Fibroblast of skin of back (primary cell): ENCODE measurements at regions not wholly inside any gene's neighbourhood (a gene's known extent, or its start where the extent isn't known, plus 50 kb on each side); places are given as distances from the start of the nearest gene placed in this dataset.
"Not testable (repeated sequence)": the region's sequence is repeated elsewhere in the genome, so short reads cannot be mapped to it uniquely, and the experiment has no call there.

ENCODE experiments used
- DNase-seq: peaks from one replicate; pipeline ENCODE4 v3.0.0-alpha.2; 2013

GRCh38 chr12:31906557-31907301, 52.5 kb upstream of the RESF1 start:
- DNase-seq: no peak

GRCh38 chr12:31903025-31903424, 56.2 kb upstream of the RESF1 start:
- no peak for DNase-seq

DNA sequence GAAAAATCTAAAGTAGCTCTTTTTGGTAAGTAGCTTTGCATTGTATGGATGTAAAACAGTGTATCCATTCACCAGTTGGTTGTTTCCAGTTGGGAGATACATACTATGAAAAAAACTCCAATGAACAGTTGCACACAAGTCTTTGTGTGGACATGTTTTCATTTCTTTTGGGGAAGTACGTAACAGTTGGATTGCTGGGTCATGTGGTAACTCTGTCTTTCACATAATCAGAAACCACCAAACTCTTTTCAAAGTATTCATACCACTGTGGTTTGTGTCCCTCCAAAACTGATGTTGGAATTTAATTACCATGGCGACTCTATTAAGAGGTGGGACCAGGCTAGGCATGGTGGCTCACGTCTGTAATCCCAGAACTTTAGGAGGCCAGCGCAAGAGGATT, 58.9 kb upstream of the RESF1 start:
- DNase-seq: no peak

DNA sequence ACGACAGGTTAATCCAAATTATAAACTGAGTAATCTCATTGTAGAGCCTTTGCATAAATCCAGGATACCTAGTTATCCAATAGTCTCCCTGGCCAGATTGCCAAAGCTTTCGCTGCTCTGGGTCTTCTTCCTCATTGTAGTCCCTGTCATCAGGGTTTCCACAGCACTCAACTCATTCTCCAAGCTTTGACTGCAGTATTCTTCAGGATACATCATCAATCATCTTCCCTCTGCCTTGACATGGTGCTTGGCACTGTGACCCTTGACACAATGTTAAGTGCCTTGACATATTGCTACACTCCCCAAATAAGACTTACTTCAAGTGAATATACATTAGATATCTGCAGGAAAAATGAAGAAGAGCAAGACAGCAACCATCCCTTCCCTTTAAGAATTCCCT, 60.1 kb upstream of the RESF1 start:
- DNase-seq: no peak

GRCh38 chr12:31897781-31898503, 61.3 kb upstream of the RESF1 start:
- DNase-seq: peak; percentile 2

GRCh38 chr12:31897092-31897491, 62.1 kb upstream of the RESF1 start:
- not testable (repeated sequence) for DNase-seq

- no peak for DNase-seq
Measured at GRCh38 chr12:31896514-31897039, 62.6 kb upstream of the RESF1 start.

DNA sequence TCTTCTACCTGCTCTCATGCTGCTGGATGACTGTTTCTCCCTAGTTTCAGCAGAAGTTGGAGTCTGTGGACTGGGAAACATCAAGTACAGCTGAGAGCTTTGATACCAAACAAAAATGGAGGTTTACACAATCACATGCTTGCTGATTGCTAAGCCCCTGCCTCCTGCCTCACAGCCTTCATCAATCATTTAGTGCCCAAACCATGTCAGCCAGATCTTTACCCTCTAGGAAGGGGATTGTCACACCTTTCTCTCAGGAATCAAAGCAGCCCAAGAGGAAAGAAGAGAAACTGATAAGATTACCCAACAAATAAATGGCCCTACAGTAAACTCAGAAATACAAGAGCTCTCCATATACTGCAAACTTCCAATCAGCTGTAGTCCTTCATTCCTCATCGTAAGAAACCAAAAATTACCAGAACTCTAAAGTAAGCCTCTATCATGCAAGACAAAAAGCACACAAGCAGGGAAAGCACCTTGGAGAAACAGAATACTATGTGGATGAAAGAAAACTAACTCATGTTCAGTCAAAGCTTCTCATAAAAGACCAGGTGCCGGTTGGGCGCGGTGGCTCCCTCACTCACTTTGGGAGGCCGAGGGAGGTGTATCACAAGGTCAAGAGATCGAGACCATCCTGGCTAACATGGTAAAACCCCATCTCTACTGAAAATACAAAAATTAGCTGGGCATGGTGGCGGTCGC, 63.6 kb upstream of the RESF1 start:
- no peak for DNase-seq

GRCh38 chr12:31890295-31891285, 68.6 kb upstream of the RESF1 start:
- DNase-seq: no peak

DNA sequence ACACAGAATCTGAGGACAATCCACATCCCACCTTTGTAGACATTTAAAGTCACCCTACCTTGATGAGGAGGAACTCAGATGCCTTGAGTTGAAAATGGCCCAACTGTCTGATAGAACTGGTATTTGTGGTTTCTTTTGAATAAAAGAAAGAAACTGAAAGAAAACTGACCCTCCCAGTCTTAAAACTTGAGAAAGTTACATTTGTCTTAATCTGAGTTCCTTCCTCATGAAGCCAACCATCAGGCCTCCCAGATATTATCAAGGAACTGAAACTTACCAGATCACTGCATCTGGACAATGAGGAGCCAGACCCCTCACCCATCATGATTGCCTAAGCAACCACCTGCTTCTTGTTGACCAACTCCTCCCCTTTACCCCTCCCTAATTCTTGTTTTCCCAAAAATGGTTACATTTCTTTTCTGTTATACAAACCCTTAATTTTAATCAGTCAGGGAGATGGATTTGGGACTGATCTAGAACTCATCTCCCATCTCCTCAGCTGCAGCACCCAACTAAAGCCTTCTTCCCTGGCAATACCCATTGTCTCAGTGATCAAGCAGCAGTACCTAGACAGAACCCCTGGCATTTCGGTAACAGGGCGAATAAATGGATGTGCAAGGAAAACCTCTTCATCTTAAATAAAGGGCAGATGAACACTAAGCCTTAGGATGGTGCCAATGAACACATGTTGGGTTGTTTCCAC, 72.0 kb upstream of the RESF1 start:
- DNase-seq: no peak

- DNase-seq: not testable (repeated sequence)
Measured at GRCh38 chr12:31882682-31883081, 76.5 kb upstream of the RESF1 start.

DNA sequence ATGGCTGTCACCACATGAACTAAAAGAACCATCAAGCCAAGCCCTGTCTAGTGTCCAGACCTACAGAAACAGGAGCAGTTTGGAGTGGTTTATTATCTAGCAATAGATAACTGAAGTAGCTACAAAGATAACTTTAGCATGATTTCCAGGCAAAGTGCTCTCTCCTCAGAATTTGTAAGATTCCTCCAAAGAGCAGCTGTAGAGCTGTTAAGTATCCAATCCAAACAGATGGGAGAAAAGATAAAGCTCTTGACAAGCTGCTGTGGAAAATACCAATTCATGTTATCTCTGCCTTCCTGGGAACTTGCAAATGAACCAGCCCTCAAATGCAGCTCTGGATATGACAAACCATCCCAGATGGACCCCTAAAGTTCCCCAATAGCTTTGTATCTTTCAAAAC, 78.9 kb upstream of the RESF1 start:
- no peak for DNase-seq

DNA sequence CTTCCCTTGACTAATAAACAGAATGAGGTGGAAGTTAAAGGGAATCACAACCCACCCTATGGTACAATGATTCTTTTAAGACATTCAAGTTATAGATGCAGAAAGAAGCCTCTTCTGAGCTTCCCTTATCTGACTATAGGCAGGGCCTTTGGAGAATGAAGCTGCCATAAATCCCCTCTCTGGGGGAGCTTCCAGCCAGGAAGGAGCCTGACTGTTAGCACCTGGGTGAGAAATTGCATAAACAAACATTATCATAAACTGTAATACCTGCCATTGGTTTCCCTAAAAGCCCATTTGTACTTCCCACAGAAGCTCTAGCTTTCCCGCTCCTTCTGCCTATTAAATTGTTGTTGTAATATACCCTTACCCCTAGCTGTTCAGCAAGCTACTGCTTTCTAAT, 81.3 kb upstream of the RESF1 start:
- no peak for DNase-seq

DNA sequence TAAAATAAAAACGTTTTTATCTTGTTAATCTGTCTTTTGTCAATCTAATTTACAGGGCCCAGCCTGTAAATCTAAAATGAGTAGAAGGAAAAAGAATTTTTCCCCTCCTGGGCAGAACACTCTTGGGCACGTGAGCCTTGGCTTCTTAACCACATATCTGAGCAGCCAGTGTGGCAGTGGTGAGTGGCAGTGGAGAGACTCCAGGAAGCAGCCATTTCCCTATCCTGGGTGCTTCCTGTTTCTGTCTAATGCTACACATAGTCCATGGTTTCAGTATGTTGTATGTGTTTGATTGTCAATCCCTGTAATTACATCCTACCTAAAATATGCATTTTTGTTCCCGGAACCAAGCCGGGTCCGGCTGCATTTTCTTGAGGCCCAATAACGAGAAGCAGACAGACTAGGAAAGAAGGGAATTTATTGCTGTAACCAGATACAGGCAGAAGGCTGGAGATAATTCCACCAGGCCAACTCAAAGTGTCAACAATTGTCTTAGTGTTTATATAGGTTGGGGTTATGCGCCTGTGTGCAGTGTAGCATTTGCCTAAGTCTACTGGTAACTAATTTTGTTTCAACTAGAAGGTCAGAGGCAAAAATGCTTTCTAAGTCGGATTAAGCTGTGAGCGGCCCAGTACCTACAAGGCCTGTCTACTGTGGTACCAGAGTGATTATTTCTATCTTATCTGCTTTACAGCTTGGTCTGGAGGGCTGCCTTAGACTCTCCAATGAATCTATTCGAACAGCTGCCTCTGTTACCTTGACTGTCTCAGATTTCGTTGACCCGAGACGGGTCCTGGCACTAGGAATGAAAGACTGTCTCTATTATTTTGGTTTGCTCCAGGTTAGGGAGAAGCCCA, 82.4 kb upstream of the RESF1 start:
- no peak for DNase-seq

DNA sequence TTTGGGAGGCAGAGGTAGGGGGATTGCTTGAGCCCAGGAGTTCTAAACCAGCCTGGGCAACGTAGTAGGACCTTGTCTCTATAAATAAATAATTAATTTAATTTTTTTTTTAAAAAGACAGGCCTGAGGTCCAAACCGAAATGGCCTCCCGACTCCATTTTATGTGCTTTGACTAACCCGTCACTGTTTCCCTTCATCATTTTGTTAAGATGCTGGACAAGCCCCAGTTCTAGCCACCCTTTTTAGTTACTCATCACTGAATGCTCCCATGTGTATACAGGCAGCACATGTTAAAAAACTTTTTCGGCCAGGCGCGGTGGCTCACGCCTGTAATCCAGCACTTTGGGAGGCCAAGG, 83.6 kb upstream of the RESF1 start:
- no peak for DNase-seq

DNA sequence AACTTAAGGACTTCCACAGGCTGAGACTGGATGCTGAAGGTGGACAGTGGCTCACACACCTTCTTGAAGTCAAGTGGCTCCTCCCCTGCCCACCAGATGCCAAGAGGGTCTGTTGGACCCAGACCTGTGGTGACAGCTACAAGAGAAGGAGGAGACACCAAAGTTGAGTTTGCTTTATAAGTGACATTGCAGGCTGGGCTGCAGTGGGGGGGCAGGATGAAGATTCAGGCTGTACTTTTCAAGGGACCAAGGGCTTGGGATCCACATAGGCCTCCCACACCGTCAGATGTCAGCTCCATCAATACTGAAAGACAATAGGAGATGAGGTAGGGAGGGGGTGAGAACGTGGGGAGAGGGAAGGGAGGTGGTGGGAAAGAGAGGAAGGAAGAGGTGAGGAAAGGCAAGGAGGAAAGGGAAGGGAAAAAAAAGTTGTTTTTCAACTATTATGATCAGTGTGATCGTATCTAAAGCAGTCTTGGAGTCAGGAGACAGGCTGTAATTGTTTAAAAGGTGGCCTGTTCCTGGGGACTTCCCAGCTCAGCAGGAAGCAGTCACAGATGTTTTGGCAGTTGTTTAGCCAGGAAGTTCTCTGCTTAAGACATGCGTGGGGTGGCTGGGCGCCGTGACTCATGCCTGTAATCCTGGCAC, 84.1 kb upstream of the RESF1 start:
- DNase-seq: peak; percentile 56

DNA sequence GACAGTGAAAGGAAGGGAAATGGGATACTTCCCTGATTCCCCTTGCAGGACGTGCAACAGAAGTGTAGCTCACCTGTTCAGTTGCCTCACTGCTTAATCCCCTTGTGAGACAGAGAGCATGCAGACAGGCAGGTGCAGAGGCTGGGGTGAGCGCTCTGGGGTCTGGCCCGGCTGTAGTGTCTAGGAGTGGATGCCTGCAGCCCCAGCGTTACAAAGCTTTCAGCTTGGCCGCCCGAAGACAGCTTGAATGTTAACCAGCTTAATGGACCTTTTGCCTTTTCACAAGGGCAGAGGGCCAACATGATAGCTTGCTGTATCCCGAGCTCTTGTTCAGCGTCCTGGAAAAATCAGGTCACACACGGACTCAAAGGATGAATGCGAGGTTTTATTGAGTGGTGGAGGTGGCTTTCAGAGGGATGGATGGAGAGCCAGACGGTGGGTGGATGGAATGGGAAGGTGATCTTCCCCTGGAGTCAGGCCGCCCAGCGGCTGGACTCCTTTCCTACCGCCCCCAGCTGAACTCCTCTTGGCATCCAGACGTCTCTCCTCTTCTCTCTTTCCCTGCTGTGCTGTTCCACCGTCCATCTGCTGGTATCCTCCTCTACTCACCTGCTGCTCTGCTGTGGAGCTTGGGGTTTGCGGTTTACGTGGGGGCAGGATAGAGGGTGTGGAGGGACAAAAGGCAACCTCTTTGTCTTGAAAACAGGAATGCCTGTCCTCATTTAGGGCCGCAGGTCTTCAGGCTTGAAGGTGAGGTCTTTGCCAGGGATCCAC, 86.2 kb upstream of the RESF1 start:
- DNase-seq: no peak

- no peak for DNase-seq
Measured at GRCh38 chr12:31869972-31870371, 89.2 kb upstream of the RESF1 start.

GRCh38 chr12:31868965-31869364, 90.2 kb upstream of the RESF1 start:
- DNase-seq: peak; percentile 5
